Loucy (cell line): ENCODE measurements at regions not wholly inside any gene's neighbourhood (a gene's known extent, or its start where the extent isn't known, plus 50 kb on each side); places are given as distances from the start of the nearest gene placed in this dataset.

ENCODE experiments used
- CTCF ChIP-seq: fragments of 200-600 bp; sonication (generic); conservative IDR thresholded peaks from 2 replicates; pipeline ENCODE4 v1.5.1; 2014; ENCODE audit warnings: mild to moderate bottlenecking, antibody characterized with exemption, low read length
- EZH2phosphoT487 ChIP-seq: fragments of 200-600 bp; IDR thresholded peaks from 2 replicates; pipeline ENCODE4 v1.6.1; 2018; ENCODE audit warnings: antibody characterized with exemption, mild to moderate bottlenecking, moderate library complexity, borderline replicate concordance

GRCh38 chr2:122737429-122738077 lies 982.1 kb downstream of the TSN start:
- TF ChIP-seq CTCF = no peak
- no peak for TF ChIP-seq EZH2phosphoT487
